ENCODE measurements at regions not wholly inside any gene's neighbourhood (a gene's known extent, or its start where the extent isn't known, plus 50 kb on each side); places are given as distances from the start of the nearest gene placed in this dataset.

DNA sequence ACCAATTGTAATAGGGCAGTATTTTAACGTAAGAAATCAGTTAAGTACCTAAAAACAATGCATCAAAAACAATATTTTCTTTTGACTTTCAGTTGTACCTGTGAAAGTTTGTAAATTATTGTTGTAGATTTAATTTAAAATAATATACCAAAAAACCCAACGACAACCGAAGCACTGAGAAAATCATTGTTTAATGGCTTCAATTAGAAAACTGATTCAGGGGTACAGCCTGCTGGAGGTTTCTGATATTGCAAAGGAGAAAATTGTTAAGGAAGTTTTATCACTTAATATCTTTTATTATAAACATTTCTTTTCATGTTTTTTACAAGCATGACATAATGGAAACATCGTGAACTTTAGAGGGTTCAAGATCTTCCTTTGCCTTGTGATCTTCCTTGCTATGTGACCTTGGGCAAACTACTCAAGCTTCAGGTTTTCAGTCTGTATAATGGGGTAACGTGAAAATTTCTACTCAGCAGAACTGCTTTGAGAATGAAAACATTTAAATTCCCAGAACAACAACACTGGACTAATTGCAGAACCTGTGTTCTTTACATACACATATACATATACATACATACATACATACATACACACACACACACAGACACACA lies 76.3 kb upstream of the GLS start:
- TF ChIP-seq, protein P1, sequence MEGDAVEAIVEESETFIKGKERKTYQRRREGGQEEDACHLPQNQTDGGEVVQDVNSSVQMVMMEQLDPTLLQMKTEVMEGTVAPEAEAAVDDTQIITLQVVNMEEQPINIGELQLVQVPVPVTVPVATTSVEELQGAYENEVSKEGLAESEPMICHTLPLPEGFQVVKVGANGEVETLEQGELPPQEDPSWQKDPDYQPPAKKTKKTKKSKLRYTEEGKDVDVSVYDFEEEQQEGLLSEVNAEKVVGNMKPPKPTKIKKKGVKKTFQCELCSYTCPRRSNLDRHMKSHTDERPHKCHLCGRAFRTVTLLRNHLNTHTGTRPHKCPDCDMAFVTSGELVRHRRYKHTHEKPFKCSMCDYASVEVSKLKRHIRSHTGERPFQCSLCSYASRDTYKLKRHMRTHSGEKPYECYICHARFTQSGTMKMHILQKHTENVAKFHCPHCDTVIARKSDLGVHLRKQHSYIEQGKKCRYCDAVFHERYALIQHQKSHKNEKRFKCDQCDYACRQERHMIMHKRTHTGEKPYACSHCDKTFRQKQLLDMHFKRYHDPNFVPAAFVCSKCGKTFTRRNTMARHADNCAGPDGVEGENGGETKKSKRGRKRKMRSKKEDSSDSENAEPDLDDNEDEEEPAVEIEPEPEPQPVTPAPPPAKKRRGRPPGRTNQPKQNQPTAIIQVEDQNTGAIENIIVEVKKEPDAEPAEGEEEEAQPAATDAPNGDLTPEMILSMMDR (conservative IDR thresholded peaks at IDR 0.05; ENCODE audit: low read depth in 2 of 2) = peak; percentile 57 to 81
- TF ChIP-seq POLR2AphosphoS5 (IDR thresholded peaks at IDR 0.05; ENCODE audit: low read depth) (no peak), REST (IDR thresholded peaks at IDR 0.05; ENCODE audit: unreplicated experiment) (no peak), CREB1 (CRISPR knock-in tag; IDR thresholded peaks at IDR 0.05; ENCODE audit: low read depth) (no peak), EZH2 (IDR thresholded peaks at IDR 0.05; ENCODE audit: low read depth, unreplicated experiment) (no peak), JUNB (IDR thresholded peaks at IDR 0.05; ENCODE audit: unreplicated experiment) (no peak), EZH2phosphoT487 (IDR thresholded peaks at IDR 0.05; ENCODE audit: unreplicated experiment) (no peak), NANOG (IDR thresholded peaks at IDR 0.05; ENCODE audit: borderline replicate concordance) (no peak), STAT1 (IDR thresholded peaks at IDR 0.05; ENCODE audit: unreplicated experiment) (no peak)
- TF ChIP-seq, protein P2, sequence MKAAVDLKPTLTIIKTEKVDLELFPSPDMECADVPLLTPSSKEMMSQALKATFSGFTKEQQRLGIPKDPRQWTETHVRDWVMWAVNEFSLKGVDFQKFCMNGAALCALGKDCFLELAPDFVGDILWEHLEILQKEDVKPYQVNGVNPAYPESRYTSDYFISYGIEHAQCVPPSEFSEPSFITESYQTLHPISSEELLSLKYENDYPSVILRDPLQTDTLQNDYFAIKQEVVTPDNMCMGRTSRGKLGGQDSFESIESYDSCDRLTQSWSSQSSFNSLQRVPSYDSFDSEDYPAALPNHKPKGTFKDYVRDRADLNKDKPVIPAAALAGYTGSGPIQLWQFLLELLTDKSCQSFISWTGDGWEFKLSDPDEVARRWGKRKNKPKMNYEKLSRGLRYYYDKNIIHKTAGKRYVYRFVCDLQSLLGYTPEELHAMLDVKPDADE (IDR thresholded peaks at IDR 0.05) = no peak

All from GM23338 (cell line).